A549 (cell line): ENCODE measurements at regions not wholly inside any gene's neighbourhood (a gene's known extent, or its start where the extent isn't known, plus 50 kb on each side); places are given as distances from the start of the nearest gene placed in this dataset.

ENCODE experiments used
- ATAC-seq, 2 experiments: fragments of 200-7000 bp in 1 of 2; fragments of >200 bp in 1 of 2; cut with Nextera tagmentation in 1 of 2; cut with Tn5 transposase in 1 of 2; 3 replicates each; pipeline versions ENCODE4 v1.8.0 to v1.9.1; 2018 to 2020; ENCODE audit warnings: mild to moderate bottlenecking in 1 of 2, moderate library complexity in 1 of 2
- CTCF ChIA-PET: fragments of 300-600 bp; sonication (Branson Sonifier 250); formaldehyde crosslinking; extraction: SDS; loops from one replicate; lab custom pipeline; 2021; ENCODE audit warnings: antibody characterized with exemption, inconsistent platforms; lab: Yijun Ruan, JAX
- POLR2A ChIA-PET: fragments of 350-600 bp; formaldehyde crosslinking; extraction: SDS; loops from one replicate; lab custom pipeline; 2021; ENCODE audit warnings: antibody characterized with exemption, inconsistent platforms; lab: Yijun Ruan, JAX
- DNase-seq, 2 experiments: peaks; one replicate each; pipeline versions ENCODE4 v3.0.0 to v3.0.0-alpha.2; 2011 to 2016; ENCODE audit warnings: low read depth in 1 of 2, low spot score in 1 of 2
- FAIRE-seq: peaks from 2 replicates; lab custom pipeline; 2011; peaks lifted over from hg19 to GRCh38; lab: Jason Lieb, UNC
- H3K27ac ChIP-seq, 2 experiments: fragments of >200 bp; sonication (Bioruptor Twin); formaldehyde crosslinking; 3 replicates each; pipeline ENCODE4 v1.5.1; 2016 to 2017
- H3K4me1 ChIP-seq: fragments of >200 bp; sonication (Bioruptor Twin); formaldehyde crosslinking; 3 replicates; pipeline ENCODE4 v1.6.1; 2016
- H3K4me2 ChIP-seq: fragments of >200 bp; sonication (Bioruptor Twin); formaldehyde crosslinking; 3 replicates; pipeline ENCODE4 v1.6.1; 2016
- H3K4me3 ChIP-seq: fragments of >200 bp; sonication (Bioruptor Twin); formaldehyde crosslinking; 3 replicates; pipeline ENCODE4 v1.5.1; 2016
- H3K9me3 ChIP-seq: fragments of >200 bp; sonication (Bioruptor Twin); formaldehyde crosslinking; 3 replicates; pipeline ENCODE4 v1.6.1; 2016
- BCL3 ChIP-seq: fragments of >200 bp; sonication (Bioruptor Twin); formaldehyde crosslinking; IDR thresholded peaks from 3 replicates; pipeline ENCODE4 v1.6.1; 2016
- BHLHE40 ChIP-seq: IDR thresholded peaks from 2 replicates; pipeline ENCODE4 v1.6.1; 2012; ENCODE audit warnings: low read depth, low read length, inconsistent platforms
- CBX8 ChIP-seq: fragments of 200-600 bp; sonication (generic); IDR thresholded peaks from 2 replicates; pipeline ENCODE4 v1.6.1; 2016
- ELK1 ChIP-seq: fragments of 150-350 bp; IDR thresholded peaks from 2 replicates; pipeline ENCODE4 v1.6.1; 2014; ENCODE audit warnings: low read depth, mild to moderate bottlenecking, low read length
- FOSL2 ChIP-seq, 2 experiments: fragments of 450-650 bp in 1 of 2; fragments of >200 bp in 1 of 2; sonication (Bioruptor Twin) in 1 of 2; formaldehyde crosslinking; IDR thresholded peaks; 2 replicates each; pipeline versions ENCODE4 v1.5.0 to v1.6.1; 2016 to 2020; ENCODE audit warnings: mild to moderate bottlenecking in 1 of 2, moderate library complexity in 1 of 2
- GATA3 ChIP-seq: IDR thresholded peaks from 2 replicates; pipeline ENCODE4 v1.6.1; 2012; ENCODE audit warnings: borderline replicate concordance
- HEYL ChIP-seq: fragments of 250-450 bp; sonication (Bioruptor Pico); IDR thresholded peaks from 2 replicates; pipeline ENCODE4 v1.8.0; 2021; ENCODE audit warnings: mild to moderate bottlenecking, moderate library complexity
- HMGXB4 ChIP-seq: fragments of 250-450 bp; sonication (Bioruptor Pico); IDR thresholded peaks from 2 replicates; pipeline ENCODE4 v1.5.0; 2021; ENCODE audit warnings: mild to moderate bottlenecking, moderate library complexity, borderline replicate concordance
- JUN ChIP-seq, 2 experiments: fragments of >200 bp; sonication (Bioruptor Twin); formaldehyde crosslinking; IDR thresholded peaks; 2 replicates in 1 of 2; 3 replicates in 1 of 2; pipeline ENCODE4 v1.6.1; 2016 to 2017
- MAFK ChIP-seq: fragments of 450-650 bp; IDR thresholded peaks from 2 replicates; pipeline ENCODE4 v1.6.1; 2014; ENCODE audit not compliant: partially characterized antibody
- MYC ChIP-seq: IDR thresholded peaks from 2 replicates; pipeline ENCODE4 v1.6.1; 2012; ENCODE audit warnings: mild to moderate bottlenecking, inconsistent platforms, low read length, improper control_type of control experiment, borderline replicate concordance
- NFE2L2 ChIP-seq: fragments of 150-350 bp; conservative IDR thresholded peaks from 2 replicates; pipeline ENCODE4 v1.6.1; 2014; ENCODE audit warnings: low read length
- NPAS2 ChIP-seq: fragments of 250-450 bp; sonication (Bioruptor Pico); IDR thresholded peaks from 2 replicates; pipeline ENCODE4 v1.8.0; 2022; ENCODE audit warnings: mild to moderate bottlenecking, moderate library complexity, borderline replicate concordance
- PHF8 ChIP-seq: fragments of 200-600 bp; sonication (generic); IDR thresholded peaks from 2 replicates; pipeline ENCODE4 v1.6.1; 2016; ENCODE audit warnings: low read depth, mild to moderate bottlenecking, antibody characterized with exemption, moderate library complexity, borderline replicate concordance
- POLR2AphosphoS2 ChIP-seq: conservative IDR thresholded peaks from 2 replicates; pipeline ENCODE4 v1.6.1; 2012; ENCODE audit warnings: low read length, improper control_type of control experiment, inconsistent platforms
- RAD21 ChIP-seq, 2 experiments: fragments of >200 bp in 1 of 2; sonication (Bioruptor Twin) in 1 of 2; formaldehyde crosslinking in 1 of 2; IDR thresholded peaks in 1 of 2; conservative IDR thresholded peaks in 1 of 2; 2 replicates in 1 of 2; 3 replicates in 1 of 2; pipeline ENCODE4 v1.6.1; 2012 to 2018; ENCODE audit warnings: inconsistent platforms in 1 of 2
- TP53 ChIP-seq: fragments of 250-450 bp; sonication (Bioruptor Pico); IDR thresholded peaks from 2 replicates; pipeline ENCODE4 v1.5.0; 2021; ENCODE audit warnings: mild to moderate bottlenecking, moderate library complexity
- ZC3H11A ChIP-seq: fragments of 450-650 bp; IDR thresholded peaks from 2 replicates; pipeline ENCODE4 v1.6.1; 2014; ENCODE audit warnings: antibody characterized with exemption, mild to moderate bottlenecking
- ZNF302 ChIP-seq: fragments of 250-450 bp; sonication (Bioruptor Pico); IDR thresholded peaks from 2 replicates; pipeline ENCODE4 v1.9.0; 2021; ENCODE audit warnings: inconsistent platforms, mild to moderate bottlenecking, moderate library complexity
- ZSCAN20 ChIP-seq: fragments of 250-450 bp; sonication (Bioruptor Pico); IDR thresholded peaks from 2 replicates; pipeline ENCODE4 v1.8.0; 2022; ENCODE audit warnings: mild to moderate bottlenecking, moderate library complexity
- WGBS: methylation state at CpG from one replicate; pipeline ENCODE4 v1.1.6; 2017; ENCODE audit errors: missing lambda C conversion rate; 5-methylcytosine and 5-hydroxymethylcytosine counted together

GRCh38 chr4:42729505-42730237 lies 72.8 kb upstream of the ATP8A1 start:
- no peaks in the 10 kb centered on the region for H3K4me1 ChIP-seq
- POLR2A ChIA-PET = no interaction called here
- H3K4me3 ChIP-seq = no peak overlapping the region
- H3K4me2 ChIP-seq = no peak overlapping the region
- no peak for FAIRE-seq
- H3K27ac ChIP-seq = no peak overlapping the region
- CTCF ChIA-PET = no interaction called here
- no peak for TF ChIP-seq HEYL (CRISPR knock-in tag)
- TF ChIP-seq RAD21 (conservative IDR thresholded peaks at IDR 0.05 in 1 of 2, IDR thresholded peaks at IDR 0.05 in 1 of 2) = no peak
- no peak for TF ChIP-seq ZSCAN20 (CRISPR knock-in tag)
- no peak for TF ChIP-seq NPAS2 (CRISPR knock-in tag)
- WGBS = 0% methylated on average over 4 of the region's 4 CpGs
- no peak for DNase-seq
- ATAC-seq = no peak
- H3K9me3 ChIP-seq = no peaks in the 10 kb centered on the region

- no peak for FAIRE-seq
- no peak for ATAC-seq
- 5% methylated on average over 3 of the region's 3 CpGs for WGBS
- DNase-seq = no peak
- H3K9me3 ChIP-seq = no peaks in the 10 kb centered on the region
- H3K4me1 ChIP-seq = no peaks in the 10 kb centered on the region
- no peak overlapping the region for H3K4me3 ChIP-seq
- CTCF ChIA-PET = no interaction called here
- no peak overlapping the region for H3K4me2 ChIP-seq
- TF ChIP-seq ZNF302 (CRISPR knock-in tag) (no peak), PHF8 (no peak), ZC3H11A (no peak), NPAS2 (CRISPR knock-in tag) (no peak), FOSL2 (IDR thresholded peaks at IDR 0.05) (no peak), FOSL2 (CRISPR knock-in tag; IDR thresholded peaks at IDR 0.05) (no peak), TP53 (CRISPR knock-in tag) (no peak), POLR2AphosphoS2 (no peak), HMGXB4 (CRISPR knock-in tag) (no peak), JUN (IDR thresholded peaks at IDR 0.05) (no peak), CBX8 (no peak), GATA3 (no peak), BCL3 (no peak), BHLHE40 (no peak)
- no peak overlapping the region for H3K27ac ChIP-seq
- POLR2A ChIA-PET = no interaction called here
Measured at GRCh38 chr4:42724451-42724850, 67.5 kb upstream of the ATP8A1 start.

GRCh38 chr4:42720533-42720932 lies 63.6 kb upstream of the ATP8A1 start:
- 43% methylated on average over 1 of the region's 1 CpG for WGBS
- DNase-seq (no peak), FAIRE-seq (no peak), ATAC-seq (no peak)
- H3K27ac ChIP-seq = no peak overlapping the region
- POLR2A ChIA-PET = no interaction called here
- H3K4me3 ChIP-seq = no peak overlapping the region
- H3K9me3 ChIP-seq = no peaks in the 10 kb centered on the region
- TF ChIP-seq MAFK = peak; percentile 30
- no peak for TF ChIP-seq ELK1
- 0 out of 2 replicates have a peak, but pooled peaks have one; percentile 37 for TF ChIP-seq NFE2L2
- TF ChIP-seq MYC = no peak
- H3K4me2 ChIP-seq = no peak overlapping the region
- H3K4me1 ChIP-seq = no peaks in the 10 kb centered on the region
- CTCF ChIA-PET = no interaction called here
